ENCODE measurements at regions not wholly inside any gene's neighbourhood (a gene's known extent, or its start where the extent isn't known, plus 50 kb on each side); places are given as distances from the start of the nearest gene placed in this dataset.

DNA sequence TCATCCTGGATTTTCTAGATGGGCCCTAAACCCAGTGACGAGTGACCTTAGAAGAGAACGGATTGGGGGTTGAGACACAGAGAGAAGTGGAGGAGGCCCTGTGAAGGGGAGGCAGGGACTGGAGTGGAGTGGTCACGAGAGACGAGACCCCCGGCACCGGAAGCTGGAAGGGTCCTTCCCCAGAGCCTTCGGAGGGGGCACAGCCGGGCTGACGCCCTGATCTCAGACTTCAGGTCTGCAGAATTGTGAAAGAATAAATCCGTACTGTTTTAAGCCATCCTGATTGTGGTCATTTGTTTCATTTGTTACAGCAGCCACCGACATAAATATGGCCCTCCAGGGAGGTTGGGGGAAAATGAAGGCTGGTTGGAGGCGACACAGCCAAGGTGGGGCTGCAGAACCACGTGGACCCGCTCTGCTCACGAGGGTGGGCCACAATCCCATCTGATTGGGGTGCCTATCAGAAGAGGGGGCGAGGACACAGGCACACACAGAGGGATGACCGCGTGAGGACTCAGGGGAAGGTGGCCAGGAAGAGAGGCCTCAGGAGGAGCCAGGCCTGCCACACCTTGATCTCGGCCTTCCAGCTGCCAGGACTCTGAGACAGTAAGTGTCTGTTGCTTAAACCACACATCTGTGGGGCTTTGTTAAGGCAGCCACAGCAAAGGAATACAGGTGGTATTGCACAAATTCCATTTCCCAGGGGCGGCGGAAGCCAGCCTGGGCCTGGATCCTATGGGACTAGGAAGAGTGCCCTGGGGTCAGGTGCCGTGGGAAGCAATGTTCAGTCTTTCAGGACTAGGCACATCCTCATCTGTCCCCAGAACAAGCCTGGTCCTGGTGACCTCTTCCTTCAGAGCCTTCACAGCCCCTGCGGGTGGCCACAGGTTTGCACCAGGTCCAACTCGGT, 73.3 kb upstream of the SHANK2 start:
- no peak overlapping the region; the same call in 1 of the 2 replicates for H3K14ac ChIP-seq (ENCODE audit: insufficient read depth, low read length)
- H4K5ac ChIP-seq (ENCODE audit: insufficient read length, low read depth, low read length) = no peak overlapping the region
- no peak overlapping the region for H3K27ac ChIP-seq (ENCODE audit: insufficient read length, low read depth, low read length)

More for the DNA sequence above, 73.3 kb upstream of the SHANK2 start:
- no peak overlapping the region for H2BK20ac ChIP-seq (ENCODE audit: low read depth, low read length, poor library complexity, severe bottlenecking)
- no peak overlapping the region for H3K27ac Mint-ChIP-seq
- H3K27me3 ChIP-seq (ENCODE audit: insufficient read depth, low read length) = no peaks in the 10 kb centered on the region
- H2BK15ac ChIP-seq (ENCODE audit: low read depth, low read length) = no peak overlapping the region
- H3K4me2 ChIP-seq (ENCODE audit: insufficient read depth, insufficient read length, low read length) = no peak overlapping the region
- no peak overlapping the region for H3K23ac ChIP-seq (ENCODE audit: insufficient read length, low read depth, low read length)
- H2BK12ac ChIP-seq (ENCODE audit: insufficient read length, low read depth, low read length) = no peak overlapping the region
- H3K56ac ChIP-seq (ENCODE audit: insufficient read length, low read depth, low read length) = no peak overlapping the region
- no peaks in the 10 kb centered on the region for H3K79me1 ChIP-seq (ENCODE audit: insufficient read depth, low read depth, low read length, poor library complexity, severe bottlenecking)
- H3K9me3 Mint-ChIP-seq = peaks cover 10 to 18% of the 10 kb centered on the region in 2 experiments
- no peaks in the 10 kb centered on the region for H3K79me2 ChIP-seq (ENCODE audit: insufficient read depth, low read length)
- H3K4me3 Mint-ChIP-seq = no peak overlapping the region
- H3K36me3 Mint-ChIP-seq (ENCODE audit: insufficient read depth in 1 of 3, low read depth in 3 of 3) = peaks cover 0 to 5% (median 2%) of the 10 kb centered on the region in 3 experiments; a peak in 2 of 7 replicates
- no peaks in the 10 kb centered on the region for H3K4me1 Mint-ChIP-seq
- no peaks in the 10 kb centered on the region for H3K9me3 ChIP-seq (ENCODE audit: control insufficient read depth, low read depth, low read length)
- H3K9ac ChIP-seq (ENCODE audit: extremely low read depth, insufficient read length, low read length) = no peak overlapping the region
- TF ChIP-seq CTCF (conservative IDR thresholded peaks at IDR 0.05) = no peak
- H2AFZ ChIP-seq (ENCODE audit: low read length) = no peak overlapping the region
- peaks cover 2% of the 10 kb centered on the region for H3K27me3 Mint-ChIP-seq (ENCODE audit: low read depth)
- H3K4ac ChIP-seq (ENCODE audit: low read depth, low read length) = no peak overlapping the region
- H3T11ph ChIP-seq (ENCODE audit: low read length) = no peak overlapping the region
- H3K4me1 ChIP-seq (ENCODE audit: insufficient read depth, low read length) = no peaks in the 10 kb centered on the region
- H3K23me2 ChIP-seq (ENCODE audit: insufficient read length, low read depth, low read length, poor library complexity, severe bottlenecking) = no peaks in the 10 kb centered on the region
- WGBS (ENCODE audit: extremely low coverage, insufficient read length, low lambda C conversion rate) = no CpG with 5 or more reads among the region's 24 CpGs
- H4K8ac ChIP-seq (replicated peaks; ENCODE audit: insufficient read length, low read depth, low read length) = no peak overlapping the region
- H4K91ac ChIP-seq (ENCODE audit: insufficient read length, low read depth, low read length) = no peak overlapping the region
- no peaks in the 10 kb centered on the region for H4K20me1 ChIP-seq (ENCODE audit: control insufficient read depth, insufficient read depth, insufficient read length)
- H3K18ac ChIP-seq (ENCODE audit: insufficient read length, low read depth, low read length) = no peak overlapping the region
- H2BK5ac ChIP-seq (ENCODE audit: insufficient read length, low read length) = no peak overlapping the region
- no peak overlapping the region for H2AK5ac ChIP-seq (ENCODE audit: insufficient read length, low read length)
- H2BK120ac ChIP-seq (ENCODE audit: low read depth, low read length, poor library complexity, severe bottlenecking) = no peak overlapping the region
- no peak for DNase-seq

Measured in H9 (cell line).